Gastroesophageal sphincter (tissue), 4 donors: ENCODE measurements at regions not wholly inside any gene's neighbourhood (a gene's known extent, or its start where the extent isn't known, plus 50 kb on each side); places are given as distances from the start of the nearest gene placed in this dataset.

ENCODE experiments used
- ATAC-seq: fragments of 150-250 bp; one replicate; pipeline ENCODE4 v1.9.1; 2016; ENCODE audit warnings: mild to moderate bottlenecking, moderate library complexity
- H3K27ac ChIP-seq, 4 donors: fragments of 200-600 bp; sonication (generic) in 3 of 4; 1 replicate in 3 of 4; 2 replicates in 1 of 4; pipeline ENCODE4 v1.5.1; 2016 to 2019
- H3K27me3 ChIP-seq: fragments of 200-600 bp; sonication (generic); one replicate; pipeline ENCODE4 v1.5.1; 2019
- H3K36me3 ChIP-seq, 2 donors: fragments of 200-600 bp; sonication (generic); one replicate each; pipeline ENCODE4 v1.5.1; 2019; ENCODE audit warnings: control low read depth in 1 of 2
- H3K4me1 ChIP-seq, 3 donors: fragments of 200-600 bp; sonication (generic); 1 replicate in 2 of 3; 2 replicates in 1 of 3; pipeline ENCODE4 v1.5.1; 2016 to 2019; ENCODE audit warnings: control low read depth in 2 of 3
- H3K4me3 ChIP-seq, 2 donors: fragments of 200-600 bp; sonication (generic); one replicate each; pipeline ENCODE4 v1.5.1; 2019; ENCODE audit warnings: mild to moderate bottlenecking in 1 of 2, moderate library complexity in 1 of 2
- H3K9me3 ChIP-seq, 3 donors: fragments of 200-600 bp; sonication (generic); one replicate each; pipeline ENCODE4 v1.5.1; 2017 to 2019; ENCODE audit warnings: control low read depth in 2 of 3
- EP300 ChIP-seq: sonication (generic); formaldehyde crosslinking; IDR thresholded peaks from one replicate; pipeline ENCODE4 v1.6.1; 2017; ENCODE audit warnings: antibody characterized with exemption, mild to moderate bottlenecking
- POLR2A ChIP-seq, 2 donors: fragments of 450-650 bp; IDR thresholded peaks; one replicate each; pipeline ENCODE4 v1.6.1; 2017; ENCODE audit warnings: antibody characterized with exemption in 2 of 2, mild to moderate bottlenecking in 2 of 2, moderate library complexity in 1 of 2
- POLR2AphosphoS5 ChIP-seq: sonication (generic); formaldehyde crosslinking; IDR thresholded peaks from one replicate; pipeline ENCODE4 v1.6.1; 2017; ENCODE audit warnings: antibody characterized with exemption
- WGBS, 2 donors: methylation state at CpG; one replicate each; pipeline ENCODE4 v1.1.5; 2018; ENCODE audit warnings: low coverage in 1 of 2; 5-methylcytosine and 5-hydroxymethylcytosine counted together
- TF ChIP-seq, protein P1 (sequence below), 4 experiments: fragments of 200-600 bp in 2 of 4; fragments of 450-650 bp in 2 of 4; sonication (generic) in 1 of 4; IDR thresholded peaks; one replicate each; pipeline ENCODE4 v1.5.1; 2017 to 2019; ENCODE audit warnings: antibody characterized with exemption in 4 of 4, mild to moderate bottlenecking in 2 of 4, moderate library complexity in 2 of 4

DNA sequence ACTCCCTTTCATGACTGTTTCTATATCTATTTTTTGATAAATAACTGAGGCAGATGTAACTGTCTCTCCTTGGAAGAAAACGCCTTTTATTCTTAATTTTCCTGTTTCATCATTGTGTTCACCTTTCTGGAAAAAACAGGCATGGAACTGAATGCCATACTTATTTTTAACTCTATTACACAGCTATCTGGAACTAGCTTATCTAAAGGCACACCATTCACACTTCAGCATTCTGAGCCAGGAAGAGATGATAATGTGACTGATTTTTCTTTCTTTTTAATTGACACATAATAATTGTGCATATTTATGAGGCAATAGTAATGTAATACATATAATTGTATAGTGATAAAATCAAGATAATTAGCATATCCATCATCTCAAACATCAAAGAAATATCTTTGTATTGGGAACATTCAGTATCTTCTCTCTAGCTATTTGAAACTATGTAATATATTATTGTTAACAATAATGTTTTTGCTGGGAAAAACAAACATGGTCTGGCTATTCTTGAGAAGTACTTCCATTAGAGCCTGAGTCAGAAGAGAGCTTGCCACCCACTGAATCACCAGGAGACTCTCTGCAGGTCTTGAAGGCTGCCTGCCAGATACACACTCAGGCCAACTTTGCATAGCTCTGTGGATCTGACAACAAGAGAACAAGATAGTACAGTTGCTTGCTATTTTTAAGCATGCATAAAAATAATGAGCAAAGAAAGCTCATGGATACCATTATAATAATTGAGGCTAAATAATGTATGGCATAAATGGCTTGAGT is 501.0 kb upstream of the EDIL3 start:
- Histone ChIP-seq H3K4me3 (no peak overlapping the region), H3K27ac (no peak overlapping the region), H3K36me3 (no peaks in the 10 kb centered on the region), H3K9me3 (peaks cover 0 to 3% (median 0%) of the 10 kb centered on the region in 3 donors), H3K27me3 (no peaks in the 10 kb centered on the region), H3K4me1 (no peaks in the 10 kb centered on the region)
- no peak for TF ChIP-seq POLR2A (IDR thresholded peaks at IDR 0.05)
- 36 to 78% methylated on average over 1 of the region's 1 CpG for WGBS, 2 donors
- no peak for ATAC-seq

DNA sequence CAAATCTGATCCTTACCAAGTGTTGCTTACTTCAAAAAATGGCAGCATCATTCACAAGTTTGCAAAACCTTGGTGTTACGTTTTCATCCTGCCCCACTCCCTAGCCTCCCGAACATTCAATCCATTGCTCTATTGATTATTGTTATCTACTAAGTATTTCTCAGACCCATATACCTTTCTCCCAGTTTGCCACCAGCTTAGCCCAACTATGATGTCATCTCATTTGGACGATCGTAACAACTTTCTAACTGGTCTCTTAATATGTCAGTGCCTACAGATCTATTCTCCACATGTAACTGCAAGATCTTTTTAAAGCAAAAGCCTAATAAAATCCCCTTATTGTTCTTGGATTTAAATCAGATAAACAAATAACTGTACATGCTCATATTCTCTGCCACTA is 497.1 kb upstream of the EDIL3 start:
- 85% methylated on average over 4 of the region's 4 CpGs for WGBS, 2 donors
- Histone ChIP-seq H3K4me3 (no peak overlapping the region), H3K4me1 (no peaks in the 10 kb centered on the region), H3K27me3 (no peaks in the 10 kb centered on the region), H3K27ac (no peak overlapping the region), H3K9me3 (no peaks in the 10 kb centered on the region), H3K36me3 (no peaks in the 10 kb centered on the region)
- TF ChIP-seq POLR2AphosphoS5 (no peak), POLR2A (IDR thresholded peaks at IDR 0.05) (no peak), EP300 (no peak)
- TF ChIP-seq, protein P1, sequence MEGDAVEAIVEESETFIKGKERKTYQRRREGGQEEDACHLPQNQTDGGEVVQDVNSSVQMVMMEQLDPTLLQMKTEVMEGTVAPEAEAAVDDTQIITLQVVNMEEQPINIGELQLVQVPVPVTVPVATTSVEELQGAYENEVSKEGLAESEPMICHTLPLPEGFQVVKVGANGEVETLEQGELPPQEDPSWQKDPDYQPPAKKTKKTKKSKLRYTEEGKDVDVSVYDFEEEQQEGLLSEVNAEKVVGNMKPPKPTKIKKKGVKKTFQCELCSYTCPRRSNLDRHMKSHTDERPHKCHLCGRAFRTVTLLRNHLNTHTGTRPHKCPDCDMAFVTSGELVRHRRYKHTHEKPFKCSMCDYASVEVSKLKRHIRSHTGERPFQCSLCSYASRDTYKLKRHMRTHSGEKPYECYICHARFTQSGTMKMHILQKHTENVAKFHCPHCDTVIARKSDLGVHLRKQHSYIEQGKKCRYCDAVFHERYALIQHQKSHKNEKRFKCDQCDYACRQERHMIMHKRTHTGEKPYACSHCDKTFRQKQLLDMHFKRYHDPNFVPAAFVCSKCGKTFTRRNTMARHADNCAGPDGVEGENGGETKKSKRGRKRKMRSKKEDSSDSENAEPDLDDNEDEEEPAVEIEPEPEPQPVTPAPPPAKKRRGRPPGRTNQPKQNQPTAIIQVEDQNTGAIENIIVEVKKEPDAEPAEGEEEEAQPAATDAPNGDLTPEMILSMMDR (IDR thresholded peaks at IDR 0.05) = no peak
- ATAC-seq = no peak

GRCh38 chr5:84874196-84874595 is 489.5 kb upstream of the EDIL3 start:
- no peak overlapping the region for H3K27ac ChIP-seq
- TF ChIP-seq POLR2A (IDR thresholded peaks at IDR 0.05) (no peak), EP300 (no peak), POLR2AphosphoS5 (no peak)
- TF ChIP-seq, protein P1 (IDR thresholded peaks at IDR 0.05) = no peak
- H3K4me1 ChIP-seq = no peaks in the 10 kb centered on the region
- no peaks in the 10 kb centered on the region for H3K9me3 ChIP-seq
- no peaks in the 10 kb centered on the region for H3K36me3 ChIP-seq
- H3K27me3 ChIP-seq = no peaks in the 10 kb centered on the region
- no peak for ATAC-seq
- H3K4me3 ChIP-seq = no peak overlapping the region

DNA sequence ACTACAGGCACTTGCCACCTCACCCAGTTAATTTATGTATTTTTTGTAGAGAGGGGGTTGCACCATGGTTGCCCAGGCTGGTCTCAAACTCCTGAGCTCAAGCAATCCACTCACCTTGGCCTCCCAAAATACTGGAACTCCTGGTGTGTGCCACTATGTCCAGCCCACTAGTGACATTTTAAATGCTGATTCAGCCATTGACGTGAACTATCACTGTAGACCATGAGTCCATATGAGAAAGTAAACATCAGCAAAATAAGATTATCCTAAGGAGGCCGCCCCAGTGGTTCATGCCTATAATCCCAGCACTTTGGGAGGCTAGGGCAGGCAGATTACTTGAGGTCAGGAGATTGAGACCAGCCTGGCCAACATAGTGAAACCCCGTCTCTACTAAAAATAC is 488.1 kb upstream of the EDIL3 start:
- no peak for ATAC-seq
- no peaks in the 10 kb centered on the region for H3K9me3 ChIP-seq
- H3K27ac ChIP-seq = no peak overlapping the region
- H3K36me3 ChIP-seq = no peaks in the 10 kb centered on the region
- no peaks in the 10 kb centered on the region for H3K4me1 ChIP-seq
- 67 to 100% methylated on average over 1 to 2 of the region's 3 CpGs for WGBS, 2 donors
- H3K27me3 ChIP-seq = no peaks in the 10 kb centered on the region
- no peak overlapping the region for H3K4me3 ChIP-seq
- TF ChIP-seq, protein P1 (IDR thresholded peaks at IDR 0.05) = no peak
- TF ChIP-seq POLR2A (IDR thresholded peaks at IDR 0.05) = no peak
- no peak for TF ChIP-seq POLR2AphosphoS5
- no peak for TF ChIP-seq EP300

GRCh38 chr5:84870369-84870768 is 485.7 kb upstream of the EDIL3 start:
- no peak overlapping the region for H3K27ac ChIP-seq
- no peaks in the 10 kb centered on the region for H3K36me3 ChIP-seq
- H3K27me3 ChIP-seq = no peaks in the 10 kb centered on the region
- TF ChIP-seq POLR2AphosphoS5 (no peak), POLR2A (IDR thresholded peaks at IDR 0.05) (no peak), EP300 (no peak)
- TF ChIP-seq, protein P1 (IDR thresholded peaks at IDR 0.05) = no peak
- no peaks in the 10 kb centered on the region for H3K4me1 ChIP-seq
- 0% methylated on average over 1 of the region's 1 CpG for WGBS, 2 donors
- H3K4me3 ChIP-seq = no peak overlapping the region
- H3K9me3 ChIP-seq = no peaks in the 10 kb centered on the region
- ATAC-seq = no peak
